Testis (tissue), 2 donors: ENCODE measurements at regions not wholly inside any gene's neighbourhood (a gene's known extent, or its start where the extent isn't known, plus 50 kb on each side); places are given as distances from the start of the nearest gene placed in this dataset.

Source experiments
- CTCF ChIP-seq, 3 experiments: fragments of 450-650 bp in 2 of 3; fragments of 200-600 bp in 1 of 3; sonication (generic) in 1 of 3; IDR thresholded peaks; one replicate each; pipeline ENCODE4 v1.5.1; 2016 to 2019; ENCODE audit warnings: antibody characterized with exemption in 3 of 3, mild to moderate bottlenecking in 2 of 3, moderate library complexity in 1 of 3
- POLR2A ChIP-seq: fragments of 450-650 bp; IDR thresholded peaks from one replicate; pipeline ENCODE4 v1.6.1; 2017; ENCODE audit warnings: antibody characterized with exemption, mild to moderate bottlenecking, moderate library complexity

GRCh38 chr5:173831196-173831914 lies 56.8 kb upstream of the CPEB4 start:
- TF ChIP-seq CTCF (IDR thresholded peaks at IDR 0.05) (no peak), POLR2A (no peak)
